NOMO-1 (cell line): ENCODE measurements at regions not wholly inside any gene's neighbourhood (a gene's known extent, or its start where the extent isn't known, plus 50 kb on each side); places are given as distances from the start of the nearest gene placed in this dataset.
"Not testable (repeated sequence)": the region's sequence is repeated elsewhere in the genome, so short reads cannot be mapped to it uniquely, and the experiment has no call there.

Source experiments
- DNase-seq, 2 experiments: peaks; one replicate each; lab custom pipeline; 2025; ENCODE audit not compliant: unreplicated experiment in 2 of 2; lab: John Stamatoyannopoulos, UW

- no peak for DNase-seq
Observed at GRCh38 chr5:164532235-164532900, 1026.9 kb downstream of the MAT2B start.

GRCh38 chr5:164533426-164533825 lies 1028.0 kb downstream of the MAT2B start:
- not testable (repeated sequence) for DNase-seq

- DNase-seq, result no peak
Observed at GRCh38 chr5:164540174-164540573, 1034.8 kb downstream of the MAT2B start.

- DNase-seq, result no peak
Observed at GRCh38 chr5:164545507-164545906, 1040.1 kb downstream of the MAT2B start.

- no peak for DNase-seq
Observed at GRCh38 chr5:164553851-164554250, 1048.4 kb downstream of the MAT2B start.

GRCh38 chr5:164555809-164556208 lies 1050.4 kb downstream of the MAT2B start:
- no peak for DNase-seq

GRCh38 chr5:164560216-164560615 lies 1054.8 kb downstream of the MAT2B start:
- DNase-seq, result no peak

GRCh38 chr5:164561933-164562872 lies 1056.8 kb downstream of the MAT2B start:
- no peak for DNase-seq

GRCh38 chr5:164563370-164563769 lies 1058.0 kb downstream of the MAT2B start:
- no peak for DNase-seq

- no peak for DNase-seq
Observed at GRCh38 chr5:164573397-164573796, 1068.0 kb downstream of the MAT2B start.

- no peak for DNase-seq
Observed at GRCh38 chr5:164577201-164577600, 1071.8 kb downstream of the MAT2B start.

GRCh38 chr5:164577742-164578141 lies 1072.3 kb downstream of the MAT2B start:
- no peak for DNase-seq

GRCh38 chr5:164578401-164578800 lies 1073.0 kb downstream of the MAT2B start:
- no peak for DNase-seq

- DNase-seq, result no peak
Observed at GRCh38 chr5:164578911-164579310, 1073.5 kb downstream of the MAT2B start.

GRCh38 chr5:164580155-164580554 lies 1074.7 kb downstream of the MAT2B start:
- DNase-seq, result no peak

- no peak for DNase-seq
Observed at GRCh38 chr5:164581889-164582288, 1076.5 kb downstream of the MAT2B start.

GRCh38 chr5:164593982-164594381 lies 1088.6 kb downstream of the MAT2B start:
- DNase-seq, result no peak

GRCh38 chr5:164597293-164597900 lies 1092.0 kb downstream of the MAT2B start:
- DNase-seq, result no peak

- peak in 1 of 2 experiments; percentile 15 for DNase-seq
Observed at GRCh38 chr5:164600274-164600673, 1094.9 kb downstream of the MAT2B start.

- DNase-seq, result no peak
Observed at GRCh38 chr5:164600929-164601535, 1095.6 kb downstream of the MAT2B start.

- no peak for DNase-seq
Observed at GRCh38 chr5:164608507-164608906, 1103.1 kb downstream of the MAT2B start.
